Right atrium auricular region (tissue), 2 donors: ENCODE measurements at regions not wholly inside any gene's neighbourhood (a gene's known extent, or its start where the extent isn't known, plus 50 kb on each side); places are given as distances from the start of the nearest gene placed in this dataset.

Experiments
- DNase-seq: peaks from one replicate; pipeline ENCODE4 v3.0.0-alpha.2; 2019; ENCODE audit warnings: low spot score
- H3K27ac ChIP-seq, 2 donors: fragments of 200-600 bp; sonication (generic); 1 replicate in 1 of 2; 2 replicates in 1 of 2; pipeline ENCODE4 v1.5.1; 2016 to 2019
- H3K27me3 ChIP-seq, 2 donors: fragments of 200-600 bp; sonication (generic); one replicate each; pipeline versions ENCODE4 v1.5.1 to v1.6.0; 2017 to 2019
- H3K36me3 ChIP-seq: fragments of 200-600 bp; sonication (generic); one replicate; pipeline ENCODE4 v1.5.1; 2016
- H3K4me1 ChIP-seq, 2 donors: fragments of 200-600 bp; sonication (generic); one replicate each; pipeline versions ENCODE4 v1.5.1 to v1.6.0; 2017 to 2019
- H3K4me3 ChIP-seq, 2 donors: fragments of 200-600 bp; sonication (generic); 1 replicate in 1 of 2; 2 replicates in 1 of 2; pipeline ENCODE4 v1.5.1; 2017 to 2019; ENCODE audit warnings: mild to moderate bottlenecking in 1 of 2, moderate library complexity in 1 of 2
- H3K9me3 ChIP-seq, 2 donors: fragments of 200-600 bp; sonication (generic); one replicate each; pipeline ENCODE4 v1.5.1; 2019
- CTCF ChIP-seq, 2 donors: fragments of 200-600 bp; sonication (generic); IDR thresholded peaks; one replicate each; pipeline ENCODE4 v1.5.1; 2019; ENCODE audit warnings: antibody characterized with exemption in 2 of 2

GRCh38 chr1:227429447-227430359 is 111.4 kb upstream of the CDC42BPA start:
- Histone ChIP-seq H3K36me3 (no peaks in the 10 kb centered on the region), H3K27me3 (no peaks in the 10 kb centered on the region), H3K4me1 (peaks cover 0 to 41% of the 10 kb centered on the region in 2 donors), H3K4me3 (peak overlapping the region in 1 of 2 donors; percentile 7), H3K27ac (peak overlapping the region in 1 of 2 donors; percentile 15), H3K9me3 (no peaks in the 10 kb centered on the region)
- no peak for DNase-seq
- no peak for TF ChIP-seq CTCF (IDR thresholded peaks at IDR 0.05)

DNA sequence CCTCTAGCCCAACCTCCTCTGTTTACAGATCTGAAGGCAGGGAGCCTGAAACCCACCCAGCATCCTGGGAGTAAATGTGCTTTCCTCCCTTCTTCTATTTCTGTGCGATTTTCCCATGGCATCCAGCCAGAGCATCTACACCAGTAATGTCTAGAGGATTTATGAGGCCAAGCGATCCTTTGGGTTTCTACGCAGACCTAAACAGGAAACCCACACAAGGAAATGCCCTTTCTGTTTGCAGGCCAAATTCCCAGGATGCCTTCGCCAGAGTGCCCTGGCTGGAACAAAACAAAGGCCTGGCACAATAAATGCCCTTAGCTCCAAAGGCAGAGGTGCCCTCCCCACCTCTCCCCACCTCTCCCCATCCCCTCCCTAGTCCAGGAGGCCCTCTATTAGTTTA is 110.5 kb upstream of the CDC42BPA start:
- peaks cover 0 to 43% of the 10 kb centered on the region in 2 donors for H3K4me1 ChIP-seq
- no peak overlapping the region for H3K4me3 ChIP-seq
- no peak for TF ChIP-seq CTCF (IDR thresholded peaks at IDR 0.05)
- no peaks in the 10 kb centered on the region for H3K36me3 ChIP-seq
- H3K27me3 ChIP-seq, result no peaks in the 10 kb centered on the region
- DNase-seq, result no peak
- no peaks in the 10 kb centered on the region for H3K9me3 ChIP-seq
- peak overlapping the region in 1 of 2 donors; percentile 15 for H3K27ac ChIP-seq

GRCh38 chr1:227427411-227427810 is 109.1 kb upstream of the CDC42BPA start:
- H3K4me1 ChIP-seq, result peaks cover 0 to 40% of the 10 kb centered on the region in 2 donors
- no peak overlapping the region for H3K27ac ChIP-seq

DNA sequence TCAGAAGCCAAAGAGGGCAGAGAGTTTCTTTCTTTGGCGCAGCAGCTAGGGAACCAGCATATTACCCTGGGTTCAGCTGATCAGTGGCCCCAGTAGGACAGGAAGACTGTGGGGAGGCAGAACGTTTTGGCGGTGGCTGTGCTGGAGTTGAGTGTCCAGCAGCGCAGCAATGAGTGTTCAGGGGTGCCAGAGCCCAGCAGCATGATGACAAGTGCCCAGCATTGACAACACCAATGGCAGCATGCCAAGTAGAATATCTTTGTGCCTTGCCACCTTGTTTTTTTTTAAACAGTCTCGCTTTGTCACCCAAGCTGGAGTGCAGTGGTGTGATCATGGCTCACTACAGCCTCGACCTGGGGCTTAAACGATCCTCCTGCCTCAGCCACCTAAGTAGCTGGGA is 106.7 kb upstream of the CDC42BPA start:
- Histone ChIP-seq H3K4me1 (peaks cover 0 to 21% of the 10 kb centered on the region in 2 donors), H3K9me3 (no peaks in the 10 kb centered on the region), H3K27me3 (no peaks in the 10 kb centered on the region), H3K4me3 (no peak overlapping the region), H3K36me3 (no peaks in the 10 kb centered on the region), H3K27ac (no peak overlapping the region)
- DNase-seq, result no peak
- no peak for TF ChIP-seq CTCF (IDR thresholded peaks at IDR 0.05)

More at GRCh38 chr1:227427411-227427810, 109.1 kb upstream of the CDC42BPA start:
- Histone ChIP-seq H3K27me3 (no peaks in the 10 kb centered on the region), H3K36me3 (no peaks in the 10 kb centered on the region), H3K9me3 (no peaks in the 10 kb centered on the region), H3K4me3 (no peak overlapping the region)
- no peak for DNase-seq
- TF ChIP-seq CTCF (IDR thresholded peaks at IDR 0.05), result no peak

GRCh38 chr1:227424159-227424680 is 105.9 kb upstream of the CDC42BPA start:
- Histone ChIP-seq H3K36me3 (no peaks in the 10 kb centered on the region), H3K4me3 (no peak overlapping the region), H3K27me3 (no peaks in the 10 kb centered on the region), H3K4me1 (peaks cover 0 to 13% of the 10 kb centered on the region in 2 donors), H3K27ac (no peak overlapping the region), H3K9me3 (no peaks in the 10 kb centered on the region)
- no peak for DNase-seq
- TF ChIP-seq CTCF (IDR thresholded peaks at IDR 0.05), result no peak
